PFSK-1 (cell line): ENCODE measurements at regions not wholly inside any gene's neighbourhood (a gene's known extent, or its start where the extent isn't known, plus 50 kb on each side); places are given as distances from the start of the nearest gene placed in this dataset.

Source experiments
- FOXP2 ChIP-seq: optimal IDR thresholded peaks from 2 replicates; pipeline ENCODE3; 2011; ENCODE audit warnings: borderline replicate concordance, control low read depth, inconsistent platforms; ENCODE audit not compliant: insufficient read depth; ENCODE audit errors: extremely low read length, extremely low read depth
- POLR2AphosphoS5 ChIP-seq: IDR thresholded peaks from 2 replicates; pipeline ENCODE4 v1.6.1; 2012; ENCODE audit warnings: low read depth, mild to moderate bottlenecking, control low read depth, low read length, moderate library complexity
- REST ChIP-seq, 2 experiments: IDR thresholded peaks; 2 replicates each; pipeline versions ENCODE4 v1.6.1 to v1.8.0; 2011 to 2012; ENCODE audit warnings: low read depth in 2 of 2, low read length in 2 of 2, control low read depth in 1 of 2, inconsistent platforms in 1 of 2, mild to moderate bottlenecking in 1 of 2, moderate library complexity in 1 of 2; ENCODE audit not compliant: insufficient read depth in 1 of 2
- SIN3A ChIP-seq: IDR thresholded peaks from 2 replicates; pipeline ENCODE4 v1.6.1; 2012; ENCODE audit warnings: mild to moderate bottlenecking, low read length, moderate library complexity, borderline replicate concordance; ENCODE audit not compliant: insufficient read depth
- TAF1 ChIP-seq: IDR thresholded peaks from 2 replicates; pipeline ENCODE4 v1.6.1; 2012; ENCODE audit warnings: low read length, control low read depth, borderline replicate concordance; ENCODE audit not compliant: insufficient read depth

- TF ChIP-seq POLR2AphosphoS5 (no peak), TAF1 (no peak), REST (IDR thresholded peaks at IDR 0.05; ENCODE audit: insufficient read depth in 1 of 2, low read depth in 2 of 2, low read length in 2 of 2) (no peak), SIN3A (no peak), FOXP2 (no peak)
These were observed 871.4 kb downstream of the C12orf50 start for GRCh38 chr12:87157791-87158190.
